Esophagus squamous epithelium (tissue), 4 donors: ENCODE measurements at regions not wholly inside any gene's neighbourhood (a gene's known extent, or its start where the extent isn't known, plus 50 kb on each side); places are given as distances from the start of the nearest gene placed in this dataset.
"Not testable (repeated sequence)": the region's sequence is repeated elsewhere in the genome, so short reads cannot be mapped to it uniquely, and the experiment has no call there.

ENCODE experiments used
- POLR2A ChIP-seq, 4 donors: fragments of 450-650 bp; IDR thresholded peaks; one replicate each; pipeline ENCODE4 v1.6.1; 2017; ENCODE audit warnings: antibody characterized with exemption in 4 of 4, mild to moderate bottlenecking in 4 of 4, moderate library complexity in 3 of 4
- TF ChIP-seq, protein P1 (sequence below), 6 experiments: fragments of 450-650 bp in 4 of 6; fragments of 200-600 bp in 2 of 6; sonication (generic) in 2 of 6; IDR thresholded peaks; one replicate each; pipeline ENCODE4 v1.5.1; 2016 to 2019; ENCODE audit warnings: antibody characterized with exemption in 6 of 6, mild to moderate bottlenecking in 4 of 6, moderate library complexity in 4 of 6

DNA sequence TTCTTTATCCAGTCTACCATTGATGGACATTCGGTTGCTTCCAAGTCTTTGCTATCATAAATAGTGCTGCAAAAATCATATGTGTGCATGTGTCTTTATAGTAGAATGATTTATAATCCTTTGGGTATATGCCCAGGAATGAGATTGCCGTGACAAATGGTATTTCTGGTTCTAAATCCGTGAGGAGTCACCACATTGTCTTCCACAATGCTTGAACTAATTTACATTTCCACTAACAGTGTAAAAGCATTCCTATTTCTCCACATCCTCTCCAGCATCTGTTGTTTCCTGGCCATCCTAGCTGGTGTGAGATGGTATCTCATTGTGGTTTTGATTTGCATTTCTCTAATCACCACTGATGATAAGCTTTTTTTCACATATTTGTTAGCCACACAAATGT, 406.1 kb upstream of the NDST4 start:
- TF ChIP-seq, protein P1, sequence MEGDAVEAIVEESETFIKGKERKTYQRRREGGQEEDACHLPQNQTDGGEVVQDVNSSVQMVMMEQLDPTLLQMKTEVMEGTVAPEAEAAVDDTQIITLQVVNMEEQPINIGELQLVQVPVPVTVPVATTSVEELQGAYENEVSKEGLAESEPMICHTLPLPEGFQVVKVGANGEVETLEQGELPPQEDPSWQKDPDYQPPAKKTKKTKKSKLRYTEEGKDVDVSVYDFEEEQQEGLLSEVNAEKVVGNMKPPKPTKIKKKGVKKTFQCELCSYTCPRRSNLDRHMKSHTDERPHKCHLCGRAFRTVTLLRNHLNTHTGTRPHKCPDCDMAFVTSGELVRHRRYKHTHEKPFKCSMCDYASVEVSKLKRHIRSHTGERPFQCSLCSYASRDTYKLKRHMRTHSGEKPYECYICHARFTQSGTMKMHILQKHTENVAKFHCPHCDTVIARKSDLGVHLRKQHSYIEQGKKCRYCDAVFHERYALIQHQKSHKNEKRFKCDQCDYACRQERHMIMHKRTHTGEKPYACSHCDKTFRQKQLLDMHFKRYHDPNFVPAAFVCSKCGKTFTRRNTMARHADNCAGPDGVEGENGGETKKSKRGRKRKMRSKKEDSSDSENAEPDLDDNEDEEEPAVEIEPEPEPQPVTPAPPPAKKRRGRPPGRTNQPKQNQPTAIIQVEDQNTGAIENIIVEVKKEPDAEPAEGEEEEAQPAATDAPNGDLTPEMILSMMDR (IDR thresholded peaks at IDR 0.05), result not testable (repeated sequence)
- TF ChIP-seq POLR2A (IDR thresholded peaks at IDR 0.05), result not testable (repeated sequence)
